CD4-positive, alpha-beta T cell (primary cell): ENCODE measurements at regions not wholly inside any gene's neighbourhood (a gene's known extent, or its start where the extent isn't known, plus 50 kb on each side); places are given as distances from the start of the nearest gene placed in this dataset.

Experiments used
- ATAC-seq: fragments of 200-7000 bp; cut with Tn5 transposase; one replicate; pipeline ENCODE4 v1.10.0; 2022; ENCODE audit warnings: mild to moderate bottlenecking; ENCODE audit not compliant: poor library complexity
- CTCF ChIA-PET: fragments of 350-600 bp; sonication (Branson Sonifier 250); formaldehyde crosslinking; loops from one replicate; lab custom pipeline; 2021; ENCODE audit warnings: antibody characterized with exemption, inconsistent platforms; lab: Charles Lee
- POLR2A ChIA-PET: fragments of 350-600 bp; sonication (Branson Sonifier 250); formaldehyde crosslinking; loops from one replicate; lab custom pipeline; 2021; ENCODE audit warnings: antibody characterized with exemption, inconsistent platforms; lab: Charles Lee
- DNase-seq, 14 experiments: peaks; one replicate each; pipeline ENCODE4 v3.0.0-alpha.2; 2013 to 2020; ENCODE audit warnings: mixed read lengths in 2 of 14
- H3K27ac ChIP-seq, 2 donors: one replicate each; pipeline versions ENCODE4 v1.5.1 to v1.7.0; 2013; ENCODE audit warnings: low read length in 2 of 2, low read depth in 1 of 2, mild to moderate bottlenecking in 1 of 2
- H3K27me3 ChIP-seq, 2 experiments: 1 replicate in 1 of 2; 2 replicates in 1 of 2; pipeline versions ENCODE4 v1.6.1 to v1.7.0; 2013; ENCODE audit warnings: low read length in 2 of 2, control low read depth in 1 of 2, mild to moderate bottlenecking in 1 of 2, moderate library complexity in 1 of 2; ENCODE audit not compliant: insufficient read depth in 2 of 2, control insufficient read depth in 1 of 2
- H3K36me3 ChIP-seq: one replicate; pipeline ENCODE4 v1.6.1; 2013; ENCODE audit warnings: low read length, control low read depth; ENCODE audit not compliant: insufficient read depth
- H3K4me1 ChIP-seq: one replicate; pipeline ENCODE4 v1.6.1; 2013; ENCODE audit warnings: low read length, control low read depth; ENCODE audit not compliant: insufficient read depth
- H3K4me3 ChIP-seq: one replicate; pipeline ENCODE4 v1.5.1; 2013; ENCODE audit warnings: mild to moderate bottlenecking, low read length, moderate library complexity
- H3K9me3 ChIP-seq, 2 experiments: 1 replicate in 1 of 2; 2 replicates in 1 of 2; pipeline versions ENCODE4 v1.6.1 to v1.7.0; 2013; ENCODE audit warnings: low read length in 2 of 2, mild to moderate bottlenecking in 2 of 2, control low read depth in 1 of 2, moderate library complexity in 1 of 2; ENCODE audit not compliant: control insufficient read depth in 1 of 2, insufficient read depth in 1 of 2
- H3K27ac Mint-ChIP-seq: one replicate; pipeline ENCODE4 v1.8.0; 2020; ENCODE audit warnings: mixed read lengths
- H3K27me3 Mint-ChIP-seq: one replicate; pipeline ENCODE4 v1.8.0; 2021; ENCODE audit warnings: mixed read lengths
- H3K36me3 Mint-ChIP-seq: one replicate; pipeline ENCODE4 v1.8.0; 2021; ENCODE audit warnings: low read depth, mixed read lengths
- H3K4me1 Mint-ChIP-seq: one replicate; pipeline ENCODE4 v1.8.0; 2021; ENCODE audit warnings: low read depth, mixed read lengths
- H3K4me3 Mint-ChIP-seq: one replicate; pipeline ENCODE4 v1.8.0; 2020; ENCODE audit warnings: mild to moderate bottlenecking, mixed read lengths
- H3K9me3 Mint-ChIP-seq: one replicate; pipeline ENCODE4 v1.8.0; 2020; ENCODE audit warnings: mixed read lengths
- intact Hi-C, 2 experiments: fragments of 100-400 bp; cut with DNase I in 1 of 2; cut with micrococcal nuclease in 1 of 2; formaldehyde crosslinking; loops; one replicate each; pipeline versions ENCODE4 v1.15.1 to v1.9.0; 2023 to 2025; cut with DNase I, micrococcal nuclease
- TF ChIP-seq, protein P1 (sequence below): fragments of 200-600 bp; IDR thresholded peaks from one replicate; pipeline ENCODE4 v1.8.0; 2022; ENCODE audit warnings: antibody characterized with exemption, mild to moderate bottlenecking

DNA sequence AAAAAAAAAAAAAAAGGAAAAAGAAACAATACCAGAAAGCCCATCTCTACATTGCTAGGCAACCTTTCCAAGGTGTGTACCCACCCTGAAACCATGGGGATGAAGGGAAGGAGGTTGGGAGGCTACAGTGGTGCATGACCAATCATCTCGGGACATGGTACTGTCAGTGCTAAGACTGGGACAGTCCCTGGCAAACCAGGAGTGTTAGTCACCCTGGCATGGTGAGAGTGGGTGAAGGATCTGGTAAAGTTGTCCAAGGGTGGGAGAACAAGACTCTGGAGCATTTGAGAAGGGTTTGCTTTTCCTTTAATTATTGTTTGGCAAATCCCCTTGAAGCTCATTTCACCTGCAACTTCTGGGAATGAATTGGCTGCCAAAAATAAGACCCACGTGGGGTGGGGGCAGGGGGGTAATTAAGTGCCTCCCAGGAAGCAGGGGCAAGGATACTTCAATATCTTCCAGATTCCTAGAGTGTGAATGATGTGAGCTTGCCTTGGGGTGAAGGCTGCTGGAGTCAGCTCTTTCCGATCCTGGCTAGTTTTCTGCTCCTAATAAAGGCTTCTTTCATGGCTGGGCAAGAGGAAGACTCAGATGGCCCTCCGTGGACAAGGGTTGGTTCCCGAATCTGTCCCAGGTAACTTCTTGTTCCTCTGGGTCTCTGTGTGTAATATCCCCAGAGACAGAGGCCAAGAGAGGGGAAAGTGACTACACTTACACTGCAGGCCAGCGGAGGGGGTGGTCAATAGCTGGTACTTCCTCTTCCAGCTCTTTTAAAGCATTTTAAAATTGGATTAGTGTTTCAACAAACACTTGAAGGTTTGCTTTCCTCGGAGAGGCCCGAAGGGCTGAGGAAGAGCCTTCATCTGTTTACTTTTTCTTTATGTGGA is 61.6 kb upstream of the SPRY4 start:
- no peaks in the 10 kb centered on the region for H3K9me3 Mint-ChIP-seq
- Histone ChIP-seq H3K27me3 (no peaks in the 10 kb centered on the region), H3K4me1 (peaks cover 6% of the 10 kb centered on the region), H3K36me3 (no peaks in the 10 kb centered on the region), H3K9me3 (no peaks in the 10 kb centered on the region), H3K27ac (no peak overlapping the region), H3K4me3 (no peak overlapping the region)
- no peak overlapping the region for H3K27ac Mint-ChIP-seq
- intact Hi-C loops = no loop called here
- H3K4me3 Mint-ChIP-seq = no peak overlapping the region
- H3K4me1 Mint-ChIP-seq = peaks cover 14% of the 10 kb centered on the region
- POLR2A ChIA-PET = no interaction called here
- H3K36me3 Mint-ChIP-seq = no peaks in the 10 kb centered on the region
- TF ChIP-seq, protein P1, sequence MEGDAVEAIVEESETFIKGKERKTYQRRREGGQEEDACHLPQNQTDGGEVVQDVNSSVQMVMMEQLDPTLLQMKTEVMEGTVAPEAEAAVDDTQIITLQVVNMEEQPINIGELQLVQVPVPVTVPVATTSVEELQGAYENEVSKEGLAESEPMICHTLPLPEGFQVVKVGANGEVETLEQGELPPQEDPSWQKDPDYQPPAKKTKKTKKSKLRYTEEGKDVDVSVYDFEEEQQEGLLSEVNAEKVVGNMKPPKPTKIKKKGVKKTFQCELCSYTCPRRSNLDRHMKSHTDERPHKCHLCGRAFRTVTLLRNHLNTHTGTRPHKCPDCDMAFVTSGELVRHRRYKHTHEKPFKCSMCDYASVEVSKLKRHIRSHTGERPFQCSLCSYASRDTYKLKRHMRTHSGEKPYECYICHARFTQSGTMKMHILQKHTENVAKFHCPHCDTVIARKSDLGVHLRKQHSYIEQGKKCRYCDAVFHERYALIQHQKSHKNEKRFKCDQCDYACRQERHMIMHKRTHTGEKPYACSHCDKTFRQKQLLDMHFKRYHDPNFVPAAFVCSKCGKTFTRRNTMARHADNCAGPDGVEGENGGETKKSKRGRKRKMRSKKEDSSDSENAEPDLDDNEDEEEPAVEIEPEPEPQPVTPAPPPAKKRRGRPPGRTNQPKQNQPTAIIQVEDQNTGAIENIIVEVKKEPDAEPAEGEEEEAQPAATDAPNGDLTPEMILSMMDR = no peak
- DNase-seq (no peak), ATAC-seq (no peak)
- H3K27me3 Mint-ChIP-seq = no peaks in the 10 kb centered on the region
- CTCF ChIA-PET = no interaction called here

DNA sequence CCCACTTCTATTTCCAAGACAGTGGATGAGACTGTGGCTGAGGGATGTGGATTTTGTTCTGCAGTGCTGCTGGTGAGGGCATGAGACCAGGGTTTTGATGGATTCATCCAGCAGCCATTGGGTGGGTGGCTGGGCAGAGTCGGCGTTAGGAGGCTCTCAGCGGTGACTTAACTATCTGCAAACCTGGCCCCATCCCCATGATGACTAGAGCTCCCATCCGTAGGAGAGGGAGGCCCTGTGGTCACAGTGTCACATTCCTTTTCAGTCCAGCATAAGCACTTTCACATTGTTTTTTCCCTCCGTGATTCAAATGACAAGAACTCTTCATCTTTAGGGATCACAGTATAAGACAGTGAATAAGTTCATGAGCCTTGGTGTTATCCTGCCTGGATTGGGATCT is 60.4 kb upstream of the SPRY4 start:
- peaks cover 6% of the 10 kb centered on the region for H3K4me1 ChIP-seq
- no peak for DNase-seq
- H3K36me3 Mint-ChIP-seq = no peaks in the 10 kb centered on the region
- no peak for ATAC-seq
- no peak overlapping the region for H3K27ac ChIP-seq
- no peak overlapping the region for H3K27ac Mint-ChIP-seq
- H3K27me3 Mint-ChIP-seq = no peaks in the 10 kb centered on the region
- no peaks in the 10 kb centered on the region for H3K9me3 Mint-ChIP-seq
- ChIA-PET POLR2A (no interaction called here), CTCF (no interaction called here)
- H3K4me3 Mint-ChIP-seq = no peak overlapping the region
- TF ChIP-seq, protein P1 = no peak
- H3K4me1 Mint-ChIP-seq = peaks cover 14% of the 10 kb centered on the region
- no peaks in the 10 kb centered on the region for H3K36me3 ChIP-seq
- intact Hi-C loops = no loop called here
- no peaks in the 10 kb centered on the region for H3K9me3 ChIP-seq
- H3K4me3 ChIP-seq = no peak overlapping the region
- H3K27me3 ChIP-seq = no peaks in the 10 kb centered on the region

DNA sequence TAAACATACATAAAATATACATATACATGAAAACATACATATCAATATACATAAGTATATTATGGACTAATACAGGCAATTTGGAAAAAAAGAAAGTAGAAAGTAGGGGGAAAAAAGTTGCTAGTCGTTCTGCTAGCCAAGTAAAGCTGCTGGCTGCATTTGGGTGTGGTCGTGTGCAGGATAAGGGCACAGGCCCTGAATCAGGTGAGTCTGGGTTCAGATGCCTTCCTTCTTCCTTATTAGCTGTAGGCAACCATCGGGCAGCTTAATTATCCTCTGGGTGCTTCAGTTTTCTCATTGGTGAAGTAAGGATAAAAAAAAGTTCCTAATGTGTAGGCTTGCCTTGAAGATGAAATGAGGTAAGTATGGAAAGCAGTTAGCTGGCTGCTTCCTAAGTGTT is 59.2 kb upstream of the SPRY4 start:
- no peaks in the 10 kb centered on the region for H3K9me3 ChIP-seq
- no peak overlapping the region for H3K27ac ChIP-seq
- CTCF ChIA-PET = no interaction called here
- Mint-ChIP-seq H3K4me3 (no peak overlapping the region), H3K36me3 (no peaks in the 10 kb centered on the region), H3K27me3 (no peaks in the 10 kb centered on the region), H3K27ac (no peak overlapping the region), H3K4me1 (peaks cover 7% of the 10 kb centered on the region), H3K9me3 (no peaks in the 10 kb centered on the region)
- TF ChIP-seq, protein P1 = no peak
- ATAC-seq = no peak
- H3K4me3 ChIP-seq = no peak overlapping the region
- intact Hi-C loops = no loop called here
- POLR2A ChIA-PET = no interaction called here
- no peak for DNase-seq
- H3K4me1 ChIP-seq = peaks cover 2% of the 10 kb centered on the region
- H3K36me3 ChIP-seq = no peaks in the 10 kb centered on the region
- H3K27me3 ChIP-seq = no peaks in the 10 kb centered on the region
